ENCODE measurements at regions not wholly inside any gene's neighbourhood (a gene's known extent, or its start where the extent isn't known, plus 50 kb on each side); places are given as distances from the start of the nearest gene placed in this dataset.

GRCh38 chr6:165229216-165229615 lies 80.2 kb downstream of the C6orf118 start:
- Histone ChIP-seq H3K36me3 (ENCODE audit: insufficient read depth, low read length) (no peaks in the 10 kb centered on the region), H3K9ac (ENCODE audit: low read length) (no peak overlapping the region), H3F3A (ENCODE audit: insufficient read depth, low read length, poor library complexity, severe bottlenecking) (peaks cover 42% of the 10 kb centered on the region), H3K79me2 (replicated peaks; ENCODE audit: insufficient read depth, low read length) (no peaks in the 10 kb centered on the region), H3K9me3 (ENCODE audit: low read length) (no peaks in the 10 kb centered on the region), H4K20me1 (ENCODE audit: insufficient read depth) (no peaks in the 10 kb centered on the region), H3K4me3 (ENCODE audit: low read length) (no peak overlapping the region), H3K27ac (ENCODE audit: low read length) (peak overlapping the region; percentile 100), H3K27me3 (ENCODE audit: insufficient read depth, low read depth, low read length) (no peaks in the 10 kb centered on the region), H3K4me2 (ENCODE audit: low read length) (no peak overlapping the region), H2AFZ (ENCODE audit: low read depth, low read length) (no peak overlapping the region), H3K9me2 (ENCODE audit: insufficient read depth, low read length) (no peaks in the 10 kb centered on the region)
- no peak for TF ChIP-seq POLR2AphosphoS5 (IDR thresholded peaks at IDR 0.05)
- no peak for TF ChIP-seq SMC3 (conservative IDR thresholded peaks at IDR 0.05; ENCODE audit: poor library complexity)
- TF ChIP-seq MXI1 (conservative IDR thresholded peaks at IDR 0.05; ENCODE audit: poor library complexity, severe bottlenecking), result no peak
- TF ChIP-seq RAD21 (conservative IDR thresholded peaks at IDR 0.05), result no peak
- TF ChIP-seq, protein P1, sequence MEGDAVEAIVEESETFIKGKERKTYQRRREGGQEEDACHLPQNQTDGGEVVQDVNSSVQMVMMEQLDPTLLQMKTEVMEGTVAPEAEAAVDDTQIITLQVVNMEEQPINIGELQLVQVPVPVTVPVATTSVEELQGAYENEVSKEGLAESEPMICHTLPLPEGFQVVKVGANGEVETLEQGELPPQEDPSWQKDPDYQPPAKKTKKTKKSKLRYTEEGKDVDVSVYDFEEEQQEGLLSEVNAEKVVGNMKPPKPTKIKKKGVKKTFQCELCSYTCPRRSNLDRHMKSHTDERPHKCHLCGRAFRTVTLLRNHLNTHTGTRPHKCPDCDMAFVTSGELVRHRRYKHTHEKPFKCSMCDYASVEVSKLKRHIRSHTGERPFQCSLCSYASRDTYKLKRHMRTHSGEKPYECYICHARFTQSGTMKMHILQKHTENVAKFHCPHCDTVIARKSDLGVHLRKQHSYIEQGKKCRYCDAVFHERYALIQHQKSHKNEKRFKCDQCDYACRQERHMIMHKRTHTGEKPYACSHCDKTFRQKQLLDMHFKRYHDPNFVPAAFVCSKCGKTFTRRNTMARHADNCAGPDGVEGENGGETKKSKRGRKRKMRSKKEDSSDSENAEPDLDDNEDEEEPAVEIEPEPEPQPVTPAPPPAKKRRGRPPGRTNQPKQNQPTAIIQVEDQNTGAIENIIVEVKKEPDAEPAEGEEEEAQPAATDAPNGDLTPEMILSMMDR (IDR thresholded peaks at IDR 0.05; ENCODE audit: poor library complexity, severe bottlenecking), result no peak
- no peak for TF ChIP-seq TAF1 (IDR thresholded peaks at IDR 0.05; ENCODE audit: low read depth)
- no peak for TF ChIP-seq EP300 (conservative IDR thresholded peaks at IDR 0.05; ENCODE audit: poor library complexity, severe bottlenecking)
- TF ChIP-seq, protein P2, sequence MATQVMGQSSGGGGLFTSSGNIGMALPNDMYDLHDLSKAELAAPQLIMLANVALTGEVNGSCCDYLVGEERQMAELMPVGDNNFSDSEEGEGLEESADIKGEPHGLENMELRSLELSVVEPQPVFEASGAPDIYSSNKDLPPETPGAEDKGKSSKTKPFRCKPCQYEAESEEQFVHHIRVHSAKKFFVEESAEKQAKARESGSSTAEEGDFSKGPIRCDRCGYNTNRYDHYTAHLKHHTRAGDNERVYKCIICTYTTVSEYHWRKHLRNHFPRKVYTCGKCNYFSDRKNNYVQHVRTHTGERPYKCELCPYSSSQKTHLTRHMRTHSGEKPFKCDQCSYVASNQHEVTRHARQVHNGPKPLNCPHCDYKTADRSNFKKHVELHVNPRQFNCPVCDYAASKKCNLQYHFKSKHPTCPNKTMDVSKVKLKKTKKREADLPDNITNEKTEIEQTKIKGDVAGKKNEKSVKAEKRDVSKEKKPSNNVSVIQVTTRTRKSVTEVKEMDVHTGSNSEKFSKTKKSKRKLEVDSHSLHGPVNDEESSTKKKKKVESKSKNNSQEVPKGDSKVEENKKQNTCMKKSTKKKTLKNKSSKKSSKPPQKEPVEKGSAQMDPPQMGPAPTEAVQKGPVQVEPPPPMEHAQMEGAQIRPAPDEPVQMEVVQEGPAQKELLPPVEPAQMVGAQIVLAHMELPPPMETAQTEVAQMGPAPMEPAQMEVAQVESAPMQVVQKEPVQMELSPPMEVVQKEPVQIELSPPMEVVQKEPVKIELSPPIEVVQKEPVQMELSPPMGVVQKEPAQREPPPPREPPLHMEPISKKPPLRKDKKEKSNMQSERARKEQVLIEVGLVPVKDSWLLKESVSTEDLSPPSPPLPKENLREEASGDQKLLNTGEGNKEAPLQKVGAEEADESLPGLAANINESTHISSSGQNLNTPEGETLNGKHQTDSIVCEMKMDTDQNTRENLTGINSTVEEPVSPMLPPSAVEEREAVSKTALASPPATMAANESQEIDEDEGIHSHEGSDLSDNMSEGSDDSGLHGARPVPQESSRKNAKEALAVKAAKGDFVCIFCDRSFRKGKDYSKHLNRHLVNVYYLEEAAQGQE (IDR thresholded peaks at IDR 0.05; ENCODE audit: borderline replicate concordance), result no peak

DNA sequence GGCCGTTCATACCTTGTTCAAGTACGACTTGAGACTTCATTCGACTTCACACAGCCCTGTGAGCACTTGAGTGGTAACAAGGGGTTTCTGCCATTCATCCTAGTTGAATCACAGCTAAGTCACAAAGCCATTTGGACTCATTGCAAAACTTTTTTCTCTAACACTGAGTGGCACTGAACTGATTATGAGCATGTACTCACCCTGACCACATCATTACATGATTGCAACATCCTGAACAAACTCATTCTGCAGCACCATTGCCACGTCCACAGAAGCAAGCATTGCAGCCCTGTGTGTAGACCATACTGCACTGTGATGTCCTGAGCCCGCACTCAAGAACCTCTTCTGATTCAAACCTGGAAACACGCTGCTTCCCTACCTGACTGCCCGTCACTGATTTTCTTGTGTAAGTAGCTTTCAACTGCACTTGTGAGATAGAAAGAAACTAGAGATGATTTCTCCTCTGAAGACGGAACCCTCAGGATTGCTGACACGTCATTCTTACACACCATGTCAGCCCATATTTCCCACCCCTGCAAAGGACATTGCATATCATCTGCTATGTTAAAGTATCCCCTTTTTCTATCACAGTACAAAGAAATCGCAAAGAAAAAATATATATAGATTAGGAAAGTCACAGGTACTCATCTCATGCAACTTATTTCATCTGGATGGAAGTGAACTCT lies 81.6 kb downstream of the C6orf118 start:
- Histone ChIP-seq H3F3A (ENCODE audit: insufficient read depth, low read length, poor library complexity, severe bottlenecking) (peaks cover 28% of the 10 kb centered on the region), H3K9ac (ENCODE audit: low read length) (no peak overlapping the region), H3K27ac (ENCODE audit: low read length) (peak overlapping the region; percentile 11), H3K9me3 (ENCODE audit: low read length) (no peaks in the 10 kb centered on the region), H3K4me3 (ENCODE audit: low read length) (no peak overlapping the region), H2AFZ (ENCODE audit: low read depth, low read length) (no peak overlapping the region), H3K27me3 (ENCODE audit: insufficient read depth, low read depth, low read length) (no peaks in the 10 kb centered on the region), H4K20me1 (ENCODE audit: insufficient read depth) (no peaks in the 10 kb centered on the region), H3K4me2 (ENCODE audit: low read length) (no peak overlapping the region), H3K9me2 (ENCODE audit: insufficient read depth, low read length) (no peaks in the 10 kb centered on the region), H3K36me3 (ENCODE audit: insufficient read depth, low read length) (no peaks in the 10 kb centered on the region), H3K79me2 (replicated peaks; ENCODE audit: insufficient read depth, low read length) (no peaks in the 10 kb centered on the region)
- TF ChIP-seq, protein P2 (IDR thresholded peaks at IDR 0.05; ENCODE audit: borderline replicate concordance), result no peak
- TF ChIP-seq EP300 (conservative IDR thresholded peaks at IDR 0.05; ENCODE audit: poor library complexity, severe bottlenecking) (no peak), RAD21 (conservative IDR thresholded peaks at IDR 0.05) (no peak), TAF1 (IDR thresholded peaks at IDR 0.05; ENCODE audit: low read depth) (no peak)
- TF ChIP-seq, protein P1 (IDR thresholded peaks at IDR 0.05; ENCODE audit: poor library complexity, severe bottlenecking), result no peak

Data from neural cell (in vitro differentiated cells).